ENCODE measurements at regions not wholly inside any gene's neighbourhood (a gene's known extent, or its start where the extent isn't known, plus 50 kb on each side); places are given as distances from the start of the nearest gene placed in this dataset.

GRCh38 chr15:31871887-31872281, 158.4 kb upstream of the CHRNA7 start:
- DNase-seq (ENCODE audit: low read depth): no peak

- DNase-seq (ENCODE audit: low read depth): no peak
Observed at GRCh38 chr15:31887246-31887645, 143.1 kb upstream of the CHRNA7 start.

- DNase-seq (ENCODE audit: low read depth): no peak
Observed at GRCh38 chr15:31892513-31892912, 137.8 kb upstream of the CHRNA7 start.

- no peak for DNase-seq (ENCODE audit: low read depth)
Observed at GRCh38 chr15:31893780-31894179, 136.5 kb upstream of the CHRNA7 start.

- no peak for DNase-seq (ENCODE audit: low read depth)
Observed at GRCh38 chr15:31897746-31898145, 132.6 kb upstream of the CHRNA7 start.

GRCh38 chr15:31901501-31901900, 128.8 kb upstream of the CHRNA7 start:
- DNase-seq (ENCODE audit: low read depth): no peak

- no peak for DNase-seq (ENCODE audit: low read depth)
Observed at GRCh38 chr15:31905054-31905453, 125.3 kb upstream of the CHRNA7 start.

GRCh38 chr15:31925541-31925940, 104.8 kb upstream of the CHRNA7 start:
- no peak for DNase-seq (ENCODE audit: low read depth)

GRCh38 chr15:31930967-31931366, 99.3 kb upstream of the CHRNA7 start:
- DNase-seq (ENCODE audit: low read depth): no peak

GRCh38 chr15:31932576-31932975, 97.7 kb upstream of the CHRNA7 start:
- no peak for DNase-seq (ENCODE audit: low read depth)

- DNase-seq (ENCODE audit: low read depth): no peak
Observed at GRCh38 chr15:31934821-31935220, 95.5 kb upstream of the CHRNA7 start.

GRCh38 chr15:31953478-31953877, 76.8 kb upstream of the CHRNA7 start:
- no peak for DNase-seq (ENCODE audit: low read depth)

GRCh38 chr15:31954374-31955172, 75.7 kb upstream of the CHRNA7 start:
- no peak for DNase-seq (ENCODE audit: low read depth)

GRCh38 chr15:31955734-31956133, 74.6 kb upstream of the CHRNA7 start:
- no peak for DNase-seq (ENCODE audit: low read depth)

GRCh38 chr15:31957581-31957980, 72.7 kb upstream of the CHRNA7 start:
- DNase-seq (ENCODE audit: low read depth): no peak

GRCh38 chr15:31964586-31965307, 65.6 kb upstream of the CHRNA7 start:
- DNase-seq (ENCODE audit: low read depth): no peak

- no peak for DNase-seq (ENCODE audit: low read depth)
Observed at GRCh38 chr15:31970007-31970406, 60.3 kb upstream of the CHRNA7 start.

GRCh38 chr15:31973197-31973596, 57.1 kb upstream of the CHRNA7 start:
- DNase-seq (ENCODE audit: low read depth): no peak

GRCh38 chr15:31974154-31974794, 56.0 kb upstream of the CHRNA7 start:
- DNase-seq (ENCODE audit: low read depth): no peak

- DNase-seq (ENCODE audit: low read depth): no peak
Observed at GRCh38 chr15:31974855-31975829, 55.2 kb upstream of the CHRNA7 start.

GRCh38 chr15:31975830-31976229, 54.5 kb upstream of the CHRNA7 start:
- DNase-seq (ENCODE audit: low read depth): no peak

GRCh38 chr15:31977138-31977537, 53.2 kb upstream of the CHRNA7 start:
- no peak for DNase-seq (ENCODE audit: low read depth)

All from activated T-helper 1 cell treated with Interleukin-2 at 50 U/mL for 16 hours (primary cell).